H1 (cell line): ENCODE measurements at regions not wholly inside any gene's neighbourhood (a gene's known extent, or its start where the extent isn't known, plus 50 kb on each side); places are given as distances from the start of the nearest gene placed in this dataset.

ENCODE experiments used
- RXRA ChIP-seq: IDR thresholded peaks from 2 replicates; pipeline ENCODE4 v1.6.1; 2011; ENCODE audit warnings: low read depth, mild to moderate bottlenecking, low read length, moderate library complexity; ENCODE audit not compliant: insufficient read depth

GRCh38 chrX:39946822-39947221, 150.9 kb downstream of the BCOR start (continued):
- TF ChIP-seq RXRA = no peak
